ENCODE measurements at regions not wholly inside any gene's neighbourhood (a gene's known extent, or its start where the extent isn't known, plus 50 kb on each side); places are given as distances from the start of the nearest gene placed in this dataset.

DNA sequence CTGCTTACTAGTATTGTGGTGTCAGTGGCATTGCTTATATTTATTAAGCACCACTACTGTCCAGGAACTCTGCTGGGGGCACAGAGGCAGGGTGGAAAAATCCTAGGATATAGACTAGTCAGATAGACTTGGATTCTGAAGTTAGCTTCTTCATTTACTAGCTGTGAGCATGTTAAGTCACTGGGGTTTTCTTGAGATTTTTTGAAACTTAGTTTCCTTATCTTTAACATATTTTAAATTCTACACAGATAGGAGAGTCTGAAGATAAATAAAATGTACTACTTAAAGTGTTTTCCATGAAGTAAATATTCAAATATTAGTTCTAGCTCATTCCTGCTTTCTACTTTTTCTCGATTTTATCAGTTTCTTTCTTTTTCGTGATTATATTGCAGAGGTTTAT is 196.9 kb upstream of the GRID2 start:
- TF ChIP-seq, protein P1, sequence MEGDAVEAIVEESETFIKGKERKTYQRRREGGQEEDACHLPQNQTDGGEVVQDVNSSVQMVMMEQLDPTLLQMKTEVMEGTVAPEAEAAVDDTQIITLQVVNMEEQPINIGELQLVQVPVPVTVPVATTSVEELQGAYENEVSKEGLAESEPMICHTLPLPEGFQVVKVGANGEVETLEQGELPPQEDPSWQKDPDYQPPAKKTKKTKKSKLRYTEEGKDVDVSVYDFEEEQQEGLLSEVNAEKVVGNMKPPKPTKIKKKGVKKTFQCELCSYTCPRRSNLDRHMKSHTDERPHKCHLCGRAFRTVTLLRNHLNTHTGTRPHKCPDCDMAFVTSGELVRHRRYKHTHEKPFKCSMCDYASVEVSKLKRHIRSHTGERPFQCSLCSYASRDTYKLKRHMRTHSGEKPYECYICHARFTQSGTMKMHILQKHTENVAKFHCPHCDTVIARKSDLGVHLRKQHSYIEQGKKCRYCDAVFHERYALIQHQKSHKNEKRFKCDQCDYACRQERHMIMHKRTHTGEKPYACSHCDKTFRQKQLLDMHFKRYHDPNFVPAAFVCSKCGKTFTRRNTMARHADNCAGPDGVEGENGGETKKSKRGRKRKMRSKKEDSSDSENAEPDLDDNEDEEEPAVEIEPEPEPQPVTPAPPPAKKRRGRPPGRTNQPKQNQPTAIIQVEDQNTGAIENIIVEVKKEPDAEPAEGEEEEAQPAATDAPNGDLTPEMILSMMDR (optimal IDR thresholded peaks at IDR 0.05 in 1 of 3, IDR thresholded peaks at IDR 0.05 in 1 of 3, conservative IDR thresholded peaks at IDR 0.05 in 1 of 3; ENCODE audit: extremely low read depth in 1 of 3, insufficient read depth in 2 of 3, low read length in 3 of 3): no peak
- no peak for TF ChIP-seq EZH2 (IDR thresholded peaks at IDR 0.05; ENCODE audit: low read length)
